GM12891 (cell line): ENCODE measurements at regions not wholly inside any gene's neighbourhood (a gene's known extent, or its start where the extent isn't known, plus 50 kb on each side); places are given as distances from the start of the nearest gene placed in this dataset.

Source experiments
- POLR2A ChIP-seq: IDR thresholded peaks from 2 replicates; pipeline ENCODE4 v1.6.1; 2011; ENCODE audit warnings: low read depth, low read length, control low read depth
- POLR2AphosphoS5 ChIP-seq: IDR thresholded peaks from 2 replicates; pipeline ENCODE4 v1.6.1; 2011; ENCODE audit warnings: low read depth, low read length, control low read depth
- TAF1 ChIP-seq: IDR thresholded peaks from 2 replicates; pipeline ENCODE4 v1.6.1; 2011; ENCODE audit warnings: low read depth, low read length, control low read depth

DNA sequence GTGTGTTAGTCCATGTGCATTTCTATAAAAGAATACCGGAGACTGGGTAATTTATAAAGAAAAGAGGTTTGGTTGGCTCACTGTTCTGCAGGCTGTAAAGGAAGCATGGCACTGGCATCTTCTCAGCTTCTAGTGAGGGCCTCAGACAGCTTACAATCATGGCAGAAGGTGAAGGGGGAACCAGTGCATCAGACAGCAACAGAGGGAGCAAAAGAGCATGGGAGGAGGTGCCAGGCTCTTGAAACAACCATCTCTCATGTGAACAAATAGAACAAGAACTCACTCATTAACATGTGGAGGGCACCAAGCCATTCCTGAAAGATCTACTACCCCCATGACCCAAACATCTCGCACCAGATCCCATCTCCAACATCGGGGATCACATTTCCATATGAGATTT, 89.2 kb upstream of the IL33 start:
- TF ChIP-seq TAF1 (no peak), POLR2A (no peak), POLR2AphosphoS5 (no peak)
